HEK293 (cell line): ENCODE measurements at regions not wholly inside any gene's neighbourhood (a gene's known extent, or its start where the extent isn't known, plus 50 kb on each side); places are given as distances from the start of the nearest gene placed in this dataset.

Experiments used
- CTCF ChIA-PET: fragments of 350-600 bp; formaldehyde crosslinking; extraction: SDS; loops from one replicate; lab custom pipeline; 2021; ENCODE audit warnings: antibody characterized with exemption; lab: Yijun Ruan, JAX
- POLR2A ChIA-PET: fragments of 300-600 bp; formaldehyde crosslinking; extraction: SDS; loops from one replicate; lab custom pipeline; 2020; ENCODE audit warnings: antibody characterized with exemption, inconsistent platforms; lab: Yijun Ruan, JAX
- H3K27ac ChIP-seq: fragments of 200-500 bp; sonication (Bioruptor generic); 2 replicates; pipeline ENCODE4 v1.5.1; 2014; ENCODE audit warnings: low read depth, low read length, control low read depth, inconsistent platforms; ENCODE audit errors: extremely low read depth
- H3K36me3 ChIP-seq, 2 experiments: fragments of 200-500 bp in 1 of 2; sonication (Bioruptor generic) in 1 of 2; 1 replicate in 1 of 2; 2 replicates in 1 of 2; pipeline ENCODE4 v1.5.1; 2014 to 2017; ENCODE audit warnings: inconsistent platforms in 2 of 2, low read length in 2 of 2; ENCODE audit not compliant: control insufficient read depth in 2 of 2, insufficient read depth in 1 of 2
- H3K4me1 ChIP-seq: fragments of 200-500 bp; sonication (Bioruptor generic); 2 replicates; pipeline ENCODE4 v1.5.1; 2014; ENCODE audit warnings: mild to moderate bottlenecking, low read length, inconsistent platforms; ENCODE audit not compliant: control insufficient read depth, insufficient read depth
- H3K4me3 ChIP-seq: 2 replicates; pipeline ENCODE4 v1.5.1; 2011; ENCODE audit warnings: low read depth, mild to moderate bottlenecking, control low read depth, low read length, moderate library complexity
- H3K9me3 ChIP-seq: fragments of 200-500 bp; sonication (Bioruptor generic); 2 replicates; pipeline ENCODE4 v1.5.1; 2014; ENCODE audit warnings: low read depth, low read length, inconsistent platforms; ENCODE audit not compliant: control insufficient read depth, insufficient read depth
- GFI1B ChIP-seq: fragments of 450-650 bp; formaldehyde crosslinking; IDR thresholded peaks from 2 replicates; pipeline ENCODE4 v1.5.1; 2016; ENCODE audit warnings: missing biosample characterization, missing genetic modification characterization
- HOXD13 ChIP-seq: sonication (generic); formaldehyde crosslinking; IDR thresholded peaks from 2 replicates; pipeline ENCODE4 v1.8.0; 2022; ENCODE audit warnings: missing genetic modification reagents, borderline replicate concordance
- KLF1 ChIP-seq: fragments of 450-650 bp; formaldehyde crosslinking; IDR thresholded peaks from 2 replicates; pipeline ENCODE4 v1.5.1; 2016; ENCODE audit warnings: missing biosample characterization, missing genetic modification characterization
- PRDM2 ChIP-seq: fragments of 450-650 bp; formaldehyde crosslinking; IDR thresholded peaks from 2 replicates; pipeline ENCODE4 v1.5.1; 2016; ENCODE audit warnings: missing biosample characterization, missing genetic modification characterization, borderline replicate concordance
- ZFHX2 ChIP-seq: fragments of 450-650 bp; formaldehyde crosslinking; conservative IDR thresholded peaks from 2 replicates; pipeline ENCODE4 v1.5.1; 2016; ENCODE audit warnings: missing biosample characterization, missing genetic modification characterization
- ZIC2 ChIP-seq: fragments of 450-650 bp; formaldehyde crosslinking; IDR thresholded peaks from 2 replicates; pipeline ENCODE4 v1.5.1; 2016; ENCODE audit warnings: missing biosample characterization, missing genetic modification characterization
- ZNF114 ChIP-seq: fragments of 450-650 bp; formaldehyde crosslinking; IDR thresholded peaks from 2 replicates; pipeline ENCODE4 v1.5.0; 2017; ENCODE audit warnings: missing biosample characterization, missing genetic modification characterization
- ZNF23 ChIP-seq: fragments of 450-650 bp; formaldehyde crosslinking; IDR thresholded peaks from 2 replicates; pipeline ENCODE4 v1.5.1; 2016; ENCODE audit warnings: missing biosample characterization, missing genetic modification characterization, borderline replicate concordance
- ZNF280C ChIP-seq: fragments of 450-650 bp; formaldehyde crosslinking; IDR thresholded peaks from 2 replicates; pipeline ENCODE4 v1.5.1; 2016; ENCODE audit warnings: missing biosample characterization, missing genetic modification characterization
- ZNF341 ChIP-seq: fragments of 450-650 bp; formaldehyde crosslinking; IDR thresholded peaks from 2 replicates; pipeline ENCODE4; 2016; ENCODE audit warnings: low read depth, missing biosample characterization, missing genetic modification characterization
- ZNF548 ChIP-seq: fragments of 450-650 bp; formaldehyde crosslinking; IDR thresholded peaks from 2 replicates; pipeline ENCODE4 v1.5.1; 2016; ENCODE audit warnings: missing biosample characterization, missing genetic modification characterization
- ZNF555 ChIP-seq: fragments of 450-650 bp; formaldehyde crosslinking; conservative IDR thresholded peaks from 2 replicates; pipeline ENCODE4 v1.5.1; 2017; ENCODE audit warnings: missing biosample characterization, mild to moderate bottlenecking, missing genetic modification characterization, inconsistent platforms
- ZNF585B ChIP-seq: fragments of 450-650 bp; formaldehyde crosslinking; IDR thresholded peaks from 2 replicates; pipeline ENCODE4 v1.5.1; 2016; ENCODE audit warnings: missing biosample characterization, missing genetic modification characterization
- ZSCAN4 ChIP-seq: fragments of 450-650 bp; formaldehyde crosslinking; IDR thresholded peaks from 2 replicates; pipeline ENCODE4 v1.5.1; 2017; ENCODE audit warnings: missing biosample characterization, missing genetic modification characterization

DNA sequence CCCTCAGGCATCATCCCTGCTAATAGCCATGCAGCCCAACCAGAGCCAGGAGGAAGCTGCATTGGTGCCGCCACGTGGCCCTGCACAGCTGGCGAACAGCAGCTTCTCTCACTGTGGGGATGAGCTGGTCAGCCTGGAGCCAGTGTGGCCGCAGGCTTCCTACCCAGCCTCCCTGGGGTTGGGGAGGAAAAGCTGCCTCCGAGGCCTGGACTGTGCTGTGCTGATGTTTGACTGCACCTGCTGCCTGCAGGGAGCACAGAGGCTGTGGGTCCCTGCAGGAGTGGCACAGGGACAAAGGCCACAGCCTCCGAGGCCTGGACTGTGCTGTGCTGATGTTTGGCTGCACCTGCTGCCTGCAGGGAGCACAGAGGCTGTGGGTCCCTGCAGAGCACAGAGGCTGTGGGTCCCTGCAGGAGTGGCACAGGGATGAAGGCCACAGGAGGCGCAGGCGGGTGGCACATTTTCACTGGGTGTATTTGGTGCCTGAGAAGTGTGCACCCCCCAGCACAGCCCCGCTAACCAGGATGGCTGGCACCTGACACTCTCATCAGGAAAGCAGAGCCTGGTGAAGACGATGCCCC is 83.9 kb downstream of the DLL1 start:
- TF ChIP-seq ZNF341 (tag by site-specific recombination) (no peak), GFI1B (tag by site-specific recombination) (no peak), ZNF114 (no peak), ZIC2 (tag by site-specific recombination) (peak; percentile 47), ZNF585B (no peak), ZNF23 (no peak), ZNF555 (tag by site-specific recombination) (no peak), ZNF548 (no peak), ZSCAN4 (tag by site-specific recombination) (0 out of 2 replicates have a peak, but pooled peaks have one; percentile 4), HOXD13 (CRISPR knock-in tag) (no peak), KLF1 (tag by site-specific recombination) (no peak), PRDM2 (tag by site-specific recombination) (no peak)
- no peak overlapping the region for H3K4me3 ChIP-seq
- H3K27ac ChIP-seq, result no peak overlapping the region
- ChIA-PET POLR2A (no interaction called here), CTCF (no interaction called here)
- H3K9me3 ChIP-seq, result no peaks in the 10 kb centered on the region
- H3K4me1 ChIP-seq, result no peaks in the 10 kb centered on the region
- no peaks in the 10 kb centered on the region for H3K36me3 ChIP-seq

GRCh38 chr6:170206317-170206621 is 84.6 kb downstream of the DLL1 start:
- H3K4me3 ChIP-seq, result no peak overlapping the region
- CTCF ChIA-PET, result no interaction called here
- no peaks in the 10 kb centered on the region for H3K9me3 ChIP-seq
- H3K27ac ChIP-seq, result no peak overlapping the region
- no peaks in the 10 kb centered on the region for H3K36me3 ChIP-seq
- 0 out of 2 replicates have a peak, but pooled peaks have one; percentile 12 for TF ChIP-seq ZFHX2 (tag by site-specific recombination)
- TF ChIP-seq ZNF280C (tag by site-specific recombination), result no peak
- POLR2A ChIA-PET, result no interaction called here
- no peaks in the 10 kb centered on the region for H3K4me1 ChIP-seq
